ENCODE measurements at regions not wholly inside any gene's neighbourhood (a gene's known extent, or its start where the extent isn't known, plus 50 kb on each side); places are given as distances from the start of the nearest gene placed in this dataset.

GRCh38 chr7:21011153-21011552, 224.5 kb upstream of the SP8 start:
- TF ChIP-seq CTCF (IDR thresholded peaks at IDR 0.05; ENCODE audit: low read length) (no peak), EZH2 (optimal IDR thresholded peaks at IDR 0.05; ENCODE audit: low read depth, low read length) (no peak), EZH2phosphoT487 (IDR thresholded peaks at IDR 0.05; ENCODE audit: low read length) (no peak)

Data from MM.1S (cell line).